ENCODE measurements at regions not wholly inside any gene's neighbourhood (a gene's known extent, or its start where the extent isn't known, plus 50 kb on each side); places are given as distances from the start of the nearest gene placed in this dataset.

DNA sequence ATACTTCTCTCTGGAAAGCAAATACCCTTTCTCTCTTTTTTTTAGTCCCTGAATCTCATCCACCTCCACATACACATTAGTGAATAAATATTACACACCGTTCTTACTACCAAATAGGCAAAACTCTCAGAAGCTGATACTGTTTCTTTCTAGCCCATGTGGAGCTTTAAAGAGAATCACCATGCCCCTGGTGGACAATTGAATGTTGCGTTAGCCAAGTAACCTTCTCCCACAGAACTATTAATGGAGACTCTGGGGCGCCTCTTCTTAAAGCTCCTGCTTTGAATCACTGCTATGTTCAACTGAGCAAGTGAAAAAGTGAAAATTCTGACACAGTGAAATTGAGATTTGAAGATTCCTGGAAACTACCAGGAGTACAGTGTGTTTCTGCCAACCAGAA, 522.8 kb upstream of the CDH7 start:
- no peak for TF ChIP-seq CTCF (IDR thresholded peaks at IDR 0.05)
- no peak for TF ChIP-seq POLR2A (IDR thresholded peaks at IDR 0.05)
